ENCODE measurements at regions not wholly inside any gene's neighbourhood (a gene's known extent, or its start where the extent isn't known, plus 50 kb on each side); places are given as distances from the start of the nearest gene placed in this dataset.

DNA sequence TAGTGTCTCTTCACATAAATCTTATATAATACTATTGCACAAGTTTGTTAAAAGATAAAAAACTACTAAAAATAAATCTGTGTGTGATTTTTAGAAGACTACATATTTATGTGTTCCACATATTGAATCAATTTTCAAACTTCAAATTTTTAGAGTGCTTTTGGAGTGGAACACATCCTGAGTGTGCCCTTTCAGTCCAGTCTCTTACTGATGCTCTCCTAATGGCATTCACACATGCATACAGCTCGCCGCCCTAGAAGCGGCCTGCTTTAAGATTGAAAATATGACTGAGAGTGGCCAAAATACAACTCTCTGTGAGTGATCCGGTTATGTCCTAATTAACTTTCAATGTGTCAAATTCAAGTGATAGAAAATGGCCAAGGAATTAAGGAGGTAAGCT is 628.8 kb downstream of the ANKRD50 start:
- Histone ChIP-seq H3K4me3 (ENCODE audit: low read length) (no peak overlapping the region), H3K4me2 (ENCODE audit: low read length) (no peak overlapping the region), H3K79me2 (ENCODE audit: control insufficient read depth, low read length) (no peaks in the 10 kb centered on the region), H3K27ac (ENCODE audit: low read depth, low read length) (no peak overlapping the region), H3K27me3 (ENCODE audit: control insufficient read depth, low read length) (no peaks in the 10 kb centered on the region), H3K9me2 (replicated peaks; ENCODE audit: control insufficient read depth, low read length) (no peaks in the 10 kb centered on the region), H3F3A (ENCODE audit: control insufficient read depth, insufficient read depth) (no peaks in the 10 kb centered on the region), H3K9me3 (ENCODE audit: control insufficient read depth, insufficient read depth, low read length) (no peaks in the 10 kb centered on the region), H3K36me3 (ENCODE audit: control insufficient read depth, low read length) (no peaks in the 10 kb centered on the region), H3K4me1 (ENCODE audit: control insufficient read depth, low read length) (no peaks in the 10 kb centered on the region), H4K20me1 (ENCODE audit: control insufficient read depth, insufficient read depth, low read depth, low read length) (no peaks in the 10 kb centered on the region)
- TF ChIP-seq, protein P1, sequence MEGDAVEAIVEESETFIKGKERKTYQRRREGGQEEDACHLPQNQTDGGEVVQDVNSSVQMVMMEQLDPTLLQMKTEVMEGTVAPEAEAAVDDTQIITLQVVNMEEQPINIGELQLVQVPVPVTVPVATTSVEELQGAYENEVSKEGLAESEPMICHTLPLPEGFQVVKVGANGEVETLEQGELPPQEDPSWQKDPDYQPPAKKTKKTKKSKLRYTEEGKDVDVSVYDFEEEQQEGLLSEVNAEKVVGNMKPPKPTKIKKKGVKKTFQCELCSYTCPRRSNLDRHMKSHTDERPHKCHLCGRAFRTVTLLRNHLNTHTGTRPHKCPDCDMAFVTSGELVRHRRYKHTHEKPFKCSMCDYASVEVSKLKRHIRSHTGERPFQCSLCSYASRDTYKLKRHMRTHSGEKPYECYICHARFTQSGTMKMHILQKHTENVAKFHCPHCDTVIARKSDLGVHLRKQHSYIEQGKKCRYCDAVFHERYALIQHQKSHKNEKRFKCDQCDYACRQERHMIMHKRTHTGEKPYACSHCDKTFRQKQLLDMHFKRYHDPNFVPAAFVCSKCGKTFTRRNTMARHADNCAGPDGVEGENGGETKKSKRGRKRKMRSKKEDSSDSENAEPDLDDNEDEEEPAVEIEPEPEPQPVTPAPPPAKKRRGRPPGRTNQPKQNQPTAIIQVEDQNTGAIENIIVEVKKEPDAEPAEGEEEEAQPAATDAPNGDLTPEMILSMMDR (IDR thresholded peaks at IDR 0.05; ENCODE audit: low read depth, low read length, poor library complexity, severe bottlenecking) = no peak
- TF ChIP-seq EZH2phosphoT487 (IDR thresholded peaks at IDR 0.05; ENCODE audit: borderline replicate concordance, low read length) = no peak

DNA sequence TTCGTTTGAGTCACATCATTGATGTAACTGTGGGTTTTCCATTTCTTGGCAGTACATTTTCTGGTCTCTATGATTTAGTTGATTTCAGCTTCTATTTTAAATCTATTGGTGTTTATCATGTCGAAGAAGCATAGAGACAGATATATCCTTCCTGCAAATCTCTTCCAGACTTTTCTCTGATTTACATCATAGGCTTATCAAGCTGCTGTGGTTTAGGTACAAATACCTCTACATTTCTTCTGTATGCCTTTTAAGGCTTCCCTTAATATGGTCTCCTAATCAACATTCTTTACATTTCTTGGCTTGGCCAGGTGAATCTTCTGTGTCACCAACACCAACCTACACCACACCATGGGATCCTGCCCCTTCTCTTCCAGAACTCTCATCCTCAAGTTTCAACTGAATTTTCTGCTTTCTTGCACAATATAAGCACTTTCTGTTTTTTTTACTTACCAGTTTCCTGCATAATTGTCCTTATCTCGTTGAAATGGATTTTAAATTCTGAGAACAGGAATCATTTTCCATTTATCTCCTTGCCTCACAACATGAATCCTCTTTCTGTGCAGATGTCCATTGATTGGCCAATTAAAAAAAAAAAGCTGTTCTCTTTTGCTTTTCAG is 626.9 kb downstream of the ANKRD50 start:
- no peak overlapping the region for H3K4me3 ChIP-seq (ENCODE audit: low read length)
- no peaks in the 10 kb centered on the region for H3K4me1 ChIP-seq (ENCODE audit: control insufficient read depth, low read length)
- no peak overlapping the region for H3K4me2 ChIP-seq (ENCODE audit: low read length)
- no peaks in the 10 kb centered on the region for H4K20me1 ChIP-seq (ENCODE audit: control insufficient read depth, insufficient read depth, low read depth, low read length)
- H3K9me2 ChIP-seq (replicated peaks; ENCODE audit: control insufficient read depth, low read length) = no peaks in the 10 kb centered on the region
- H3K27me3 ChIP-seq (ENCODE audit: control insufficient read depth, low read length) = no peaks in the 10 kb centered on the region
- H3F3A ChIP-seq (ENCODE audit: control insufficient read depth, insufficient read depth) = no peaks in the 10 kb centered on the region
- H3K36me3 ChIP-seq (ENCODE audit: control insufficient read depth, low read length) = no peaks in the 10 kb centered on the region
- H3K79me2 ChIP-seq (ENCODE audit: control insufficient read depth, low read length) = no peaks in the 10 kb centered on the region
- TF ChIP-seq EZH2phosphoT487 (IDR thresholded peaks at IDR 0.05; ENCODE audit: borderline replicate concordance, low read length) = no peak
- TF ChIP-seq, protein P1 (IDR thresholded peaks at IDR 0.05; ENCODE audit: low read depth, low read length, poor library complexity, severe bottlenecking) = no peak
- no peak overlapping the region for H3K27ac ChIP-seq (ENCODE audit: low read depth, low read length)
- H3K9me3 ChIP-seq (ENCODE audit: control insufficient read depth, insufficient read depth, low read length) = no peaks in the 10 kb centered on the region

DNA sequence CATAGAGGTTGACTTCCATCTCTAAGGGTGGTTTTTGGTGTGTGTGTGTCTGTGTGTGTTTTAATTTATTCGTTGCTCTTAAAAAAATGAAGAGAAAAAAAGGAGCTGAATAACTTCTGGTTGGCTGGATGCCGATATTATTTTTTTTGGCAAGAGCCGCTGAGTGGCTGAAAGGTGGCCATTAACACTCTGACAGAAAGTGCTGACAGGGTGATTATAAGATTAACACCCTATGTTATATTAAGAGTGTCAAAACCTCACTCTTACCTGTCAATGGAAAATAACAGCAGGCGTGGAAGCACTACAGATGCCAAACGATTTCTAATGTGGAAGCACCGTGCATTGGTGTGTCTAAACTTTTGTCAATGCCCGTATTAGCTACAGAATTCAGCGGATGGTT is 622.5 kb downstream of the ANKRD50 start:
- no peaks in the 10 kb centered on the region for H4K20me1 ChIP-seq (ENCODE audit: control insufficient read depth, insufficient read depth, low read depth, low read length)
- H3F3A ChIP-seq (ENCODE audit: control insufficient read depth, insufficient read depth) = no peaks in the 10 kb centered on the region
- H3K4me2 ChIP-seq (ENCODE audit: low read length) = no peak overlapping the region
- no peaks in the 10 kb centered on the region for H3K9me2 ChIP-seq (replicated peaks; ENCODE audit: control insufficient read depth, low read length)
- no peaks in the 10 kb centered on the region for H3K27me3 ChIP-seq (ENCODE audit: control insufficient read depth, low read length)
- no peaks in the 10 kb centered on the region for H3K79me2 ChIP-seq (ENCODE audit: control insufficient read depth, low read length)
- H3K27ac ChIP-seq (ENCODE audit: low read depth, low read length) = no peak overlapping the region
- H3K4me1 ChIP-seq (ENCODE audit: control insufficient read depth, low read length) = no peaks in the 10 kb centered on the region
- no peaks in the 10 kb centered on the region for H3K36me3 ChIP-seq (ENCODE audit: control insufficient read depth, low read length)
- TF ChIP-seq EZH2phosphoT487 (IDR thresholded peaks at IDR 0.05; ENCODE audit: borderline replicate concordance, low read length) = no peak
- TF ChIP-seq, protein P1 (IDR thresholded peaks at IDR 0.05; ENCODE audit: low read depth, low read length, poor library complexity, severe bottlenecking) = no peak
- H3K4me3 ChIP-seq (ENCODE audit: low read length) = no peak overlapping the region
- no peaks in the 10 kb centered on the region for H3K9me3 ChIP-seq (ENCODE audit: control insufficient read depth, insufficient read depth, low read length)

Data from DOHH2 (cell line).